ENCODE measurements at regions not wholly inside any gene's neighbourhood (a gene's known extent, or its start where the extent isn't known, plus 50 kb on each side); places are given as distances from the start of the nearest gene placed in this dataset.

GRCh38 chr16:48810803-48811453 is 200.9 kb upstream of the N4BP1 start:
- Mint-ChIP-seq H3K27me3 (ENCODE audit: insufficient read depth) (no peaks in the 10 kb centered on the region), H3K4me3 (no peak overlapping the region)
- TF ChIP-seq CTCF (IDR thresholded peaks at IDR 0.05): no peak

GRCh38 chr16:48810436-48810802 is 200.4 kb upstream of the N4BP1 start:
- no peak overlapping the region for H3K27ac Mint-ChIP-seq
- DNase-seq: no peak
- no peak overlapping the region for H3K4me3 Mint-ChIP-seq
- no peaks in the 10 kb centered on the region for H3K36me3 Mint-ChIP-seq (ENCODE audit: low read depth)
- H3K4me1 Mint-ChIP-seq (ENCODE audit: low read depth): no peaks in the 10 kb centered on the region
- peaks cover 31% of the 10 kb centered on the region for H3K9me3 Mint-ChIP-seq
- no peaks in the 10 kb centered on the region for H3K27me3 Mint-ChIP-seq (ENCODE audit: insufficient read depth)
- TF ChIP-seq CTCF (IDR thresholded peaks at IDR 0.05): no peak

More at GRCh38 chr16:48810803-48811453, 200.9 kb upstream of the N4BP1 start:
- peaks cover 29% of the 10 kb centered on the region for H3K9me3 Mint-ChIP-seq
- no peak overlapping the region for H3K27ac Mint-ChIP-seq
- no peaks in the 10 kb centered on the region for H3K4me1 Mint-ChIP-seq (ENCODE audit: low read depth)
- no peak for DNase-seq
- no peaks in the 10 kb centered on the region for H3K36me3 Mint-ChIP-seq (ENCODE audit: low read depth)

GRCh38 chr16:48790151-48790550 is 180.2 kb upstream of the N4BP1 start:
- Mint-ChIP-seq H3K27ac (no peak overlapping the region), H3K27me3 (ENCODE audit: insufficient read depth) (peaks cover 2% of the 10 kb centered on the region; the same call in 1 of the 2 replicates), H3K4me1 (ENCODE audit: low read depth) (no peaks in the 10 kb centered on the region), H3K4me3 (no peak overlapping the region), H3K9me3 (peaks cover 29% of the 10 kb centered on the region), H3K36me3 (ENCODE audit: low read depth) (no peaks in the 10 kb centered on the region; the same call in none of the 2 replicates)
- TF ChIP-seq CTCF (IDR thresholded peaks at IDR 0.05): no peak
- no peak for DNase-seq

GRCh38 chr16:48788475-48788874 is 178.5 kb upstream of the N4BP1 start:
- Mint-ChIP-seq H3K36me3 (ENCODE audit: low read depth) (no peaks in the 10 kb centered on the region; the same call in 1 of the 2 replicates), H3K27ac (no peak overlapping the region), H3K4me3 (no peak overlapping the region), H3K27me3 (ENCODE audit: insufficient read depth) (peaks cover 2% of the 10 kb centered on the region; the same call in 1 of the 2 replicates), H3K9me3 (peaks cover 15% of the 10 kb centered on the region), H3K4me1 (ENCODE audit: low read depth) (no peaks in the 10 kb centered on the region)
- TF ChIP-seq CTCF (IDR thresholded peaks at IDR 0.05): no peak
- DNase-seq: no peak

GRCh38 chr16:48745541-48745940 is 135.6 kb upstream of the N4BP1 start:
- no peak for TF ChIP-seq CTCF (IDR thresholded peaks at IDR 0.05)
- Mint-ChIP-seq H3K9me3 (peaks cover 40% of the 10 kb centered on the region), H3K4me1 (ENCODE audit: low read depth) (no peaks in the 10 kb centered on the region), H3K27me3 (ENCODE audit: insufficient read depth) (no peaks in the 10 kb centered on the region), H3K27ac (no peak overlapping the region), H3K4me3 (no peak overlapping the region), H3K36me3 (ENCODE audit: low read depth) (no peaks in the 10 kb centered on the region)
- no peak for DNase-seq
